GM12891 (cell line): ENCODE measurements at regions not wholly inside any gene's neighbourhood (a gene's known extent, or its start where the extent isn't known, plus 50 kb on each side); places are given as distances from the start of the nearest gene placed in this dataset.

Experiments
- POLR2A ChIP-seq: IDR thresholded peaks from 2 replicates; pipeline ENCODE4 v1.6.1; 2011; ENCODE audit warnings: low read depth, low read length, control low read depth
- POLR2AphosphoS5 ChIP-seq: IDR thresholded peaks from 2 replicates; pipeline ENCODE4 v1.6.1; 2011; ENCODE audit warnings: low read depth, low read length, control low read depth
- SPI1 ChIP-seq: IDR thresholded peaks from 2 replicates; pipeline ENCODE4 v1.6.1; 2011; ENCODE audit warnings: low read depth, low read length, control low read depth
- TAF1 ChIP-seq: IDR thresholded peaks from 2 replicates; pipeline ENCODE4 v1.6.1; 2011; ENCODE audit warnings: low read depth, low read length, control low read depth

- TF ChIP-seq POLR2AphosphoS5: no peak
- no peak for TF ChIP-seq POLR2A
- TF ChIP-seq SPI1: no peak
- no peak for TF ChIP-seq TAF1
These were observed 303.6 kb upstream of the KIF2A start for GRCh38 chr5:62002436-62002835.
